OCI-LY1 (cell line): ENCODE measurements at regions not wholly inside any gene's neighbourhood (a gene's known extent, or its start where the extent isn't known, plus 50 kb on each side); places are given as distances from the start of the nearest gene placed in this dataset.

Experiments
- H2AFZ ChIP-seq: fragments of 200-600 bp; sonication (generic), shearing (Covaris generic); 2 replicates; pipeline ENCODE4 v1.6.0; 2014; ENCODE audit warnings: antibody characterized with exemption, mild to moderate bottlenecking, low read length
- H3F3A ChIP-seq: fragments of 200-600 bp; sonication (generic), shearing (Covaris generic); 2 replicates; pipeline ENCODE4 v1.6.0; 2014; ENCODE audit warnings: mild to moderate bottlenecking, antibody characterized with exemption, low read length, moderate library complexity; ENCODE audit not compliant: insufficient read depth
- H3K27ac ChIP-seq: fragments of 200-600 bp; sonication (generic); 2 replicates; pipeline ENCODE4 v1.5.1; 2014; ENCODE audit warnings: low read length, mixed run types, mild to moderate bottlenecking, low read depth; ENCODE audit not compliant: poor library complexity, severe bottlenecking
- H3K27me3 ChIP-seq: fragments of 200-600 bp; sonication (generic); 2 replicates; pipeline ENCODE4 v1.6.0; 2014; ENCODE audit warnings: antibody characterized with exemption, mild to moderate bottlenecking, low read length, moderate library complexity; ENCODE audit not compliant: insufficient read depth
- H3K36me3 ChIP-seq: fragments of 200-600 bp; sonication (generic); 2 replicates; pipeline ENCODE4 v1.6.1; 2014; ENCODE audit warnings: mild to moderate bottlenecking, antibody characterized with exemption, low read length, moderate library complexity, mixed read lengths; ENCODE audit not compliant: insufficient read depth
- H3K4me1 ChIP-seq: fragments of 200-600 bp; sonication (generic); 2 replicates; pipeline ENCODE4 v1.5.1; 2014; ENCODE audit warnings: mild to moderate bottlenecking, low read length, moderate library complexity; ENCODE audit not compliant: insufficient read depth, severe bottlenecking
- H3K4me2 ChIP-seq: fragments of 200-600 bp; sonication (generic), shearing (Covaris generic); 2 replicates; pipeline ENCODE4 v1.6.1; 2014; ENCODE audit warnings: low read length
- H3K4me3 ChIP-seq: fragments of 200-600 bp; sonication (generic); 2 replicates; pipeline ENCODE4 v1.5.1; 2014; ENCODE audit warnings: low read length, low read depth, mild to moderate bottlenecking, mixed read lengths; ENCODE audit not compliant: poor library complexity, severe bottlenecking
- H3K79me2 ChIP-seq: fragments of 200-600 bp; shearing (Covaris generic); 2 replicates; pipeline ENCODE4 v1.6.1; 2016; ENCODE audit warnings: mixed run types, low read length, mixed read lengths; ENCODE audit not compliant: insufficient read depth
- H3K9ac ChIP-seq: fragments of 200-600 bp; sonication (generic), shearing (Covaris generic); 2 replicates; pipeline ENCODE4 v1.6.1; 2014; ENCODE audit warnings: mild to moderate bottlenecking, low read length, mixed read lengths
- H3K9me2 ChIP-seq: fragments of 200-600 bp; sonication (generic), shearing (Covaris generic); 2 replicates; pipeline ENCODE4 v1.6.1; 2014; ENCODE audit warnings: low read depth, mild to moderate bottlenecking, low read length, mixed read lengths
- H3K9me3 ChIP-seq: fragments of 200-600 bp; shearing (Covaris generic); 2 replicates; pipeline ENCODE4 v1.6.1; 2014; ENCODE audit warnings: low read length, mixed read lengths
- H4K20me1 ChIP-seq: fragments of 200-600 bp; sonication (generic), shearing (Covaris generic); 2 replicates; pipeline ENCODE4 v1.6.0; 2016; ENCODE audit warnings: mild to moderate bottlenecking, low read length; ENCODE audit not compliant: insufficient read depth
- EZH2 ChIP-seq: fragments of 200-600 bp; sonication (generic), shearing (Covaris generic); IDR thresholded peaks from 2 replicates; pipeline ENCODE4 v1.8.0; 2017; ENCODE audit warnings: borderline replicate concordance, mixed run types, mild to moderate bottlenecking, antibody characterized with exemption, low read length, moderate library complexity, mixed read lengths
- TF ChIP-seq, protein P1 (sequence below): fragments of 200-600 bp; sonication (generic), shearing (Covaris generic); IDR thresholded peaks from 2 replicates; pipeline ENCODE4 v1.5.1; 2017; ENCODE audit warnings: mild to moderate bottlenecking, antibody characterized with exemption, low read length, moderate library complexity, mixed read lengths

DNA sequence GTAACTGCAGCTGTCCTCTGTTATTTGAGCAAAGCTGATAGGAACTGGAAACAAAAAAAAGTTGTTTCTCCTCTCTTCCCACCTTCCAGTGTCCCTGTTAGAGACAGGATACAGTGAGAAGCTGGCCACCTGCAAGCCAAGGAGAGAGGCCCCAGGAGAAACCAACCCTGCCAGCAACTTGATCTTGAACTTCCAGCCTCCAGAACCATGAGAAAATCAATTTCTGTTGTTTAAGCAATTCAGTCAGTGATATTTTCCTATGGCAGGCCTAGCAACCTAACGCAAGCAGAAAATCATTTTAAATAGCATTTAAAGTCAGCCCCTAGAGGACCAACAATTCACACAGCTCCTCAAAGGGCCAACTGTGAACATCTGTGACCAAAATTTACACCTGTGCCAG, 291.3 kb downstream of the OXSM start:
- Histone ChIP-seq H3K4me3 (no peak overlapping the region), H3F3A (no peaks in the 10 kb centered on the region), H3K4me1 (no peaks in the 10 kb centered on the region), H3K4me2 (no peak overlapping the region), H3K27ac (no peak overlapping the region), H2AFZ (no peak overlapping the region), H3K9me3 (no peaks in the 10 kb centered on the region), H3K9me2 (no peaks in the 10 kb centered on the region), H3K27me3 (no peaks in the 10 kb centered on the region), H3K36me3 (no peaks in the 10 kb centered on the region), H3K9ac (no peak overlapping the region), H4K20me1 (no peaks in the 10 kb centered on the region), H3K79me2 (no peaks in the 10 kb centered on the region)
- no peak for TF ChIP-seq EZH2
- TF ChIP-seq, protein P1, sequence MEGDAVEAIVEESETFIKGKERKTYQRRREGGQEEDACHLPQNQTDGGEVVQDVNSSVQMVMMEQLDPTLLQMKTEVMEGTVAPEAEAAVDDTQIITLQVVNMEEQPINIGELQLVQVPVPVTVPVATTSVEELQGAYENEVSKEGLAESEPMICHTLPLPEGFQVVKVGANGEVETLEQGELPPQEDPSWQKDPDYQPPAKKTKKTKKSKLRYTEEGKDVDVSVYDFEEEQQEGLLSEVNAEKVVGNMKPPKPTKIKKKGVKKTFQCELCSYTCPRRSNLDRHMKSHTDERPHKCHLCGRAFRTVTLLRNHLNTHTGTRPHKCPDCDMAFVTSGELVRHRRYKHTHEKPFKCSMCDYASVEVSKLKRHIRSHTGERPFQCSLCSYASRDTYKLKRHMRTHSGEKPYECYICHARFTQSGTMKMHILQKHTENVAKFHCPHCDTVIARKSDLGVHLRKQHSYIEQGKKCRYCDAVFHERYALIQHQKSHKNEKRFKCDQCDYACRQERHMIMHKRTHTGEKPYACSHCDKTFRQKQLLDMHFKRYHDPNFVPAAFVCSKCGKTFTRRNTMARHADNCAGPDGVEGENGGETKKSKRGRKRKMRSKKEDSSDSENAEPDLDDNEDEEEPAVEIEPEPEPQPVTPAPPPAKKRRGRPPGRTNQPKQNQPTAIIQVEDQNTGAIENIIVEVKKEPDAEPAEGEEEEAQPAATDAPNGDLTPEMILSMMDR, result no peak

DNA sequence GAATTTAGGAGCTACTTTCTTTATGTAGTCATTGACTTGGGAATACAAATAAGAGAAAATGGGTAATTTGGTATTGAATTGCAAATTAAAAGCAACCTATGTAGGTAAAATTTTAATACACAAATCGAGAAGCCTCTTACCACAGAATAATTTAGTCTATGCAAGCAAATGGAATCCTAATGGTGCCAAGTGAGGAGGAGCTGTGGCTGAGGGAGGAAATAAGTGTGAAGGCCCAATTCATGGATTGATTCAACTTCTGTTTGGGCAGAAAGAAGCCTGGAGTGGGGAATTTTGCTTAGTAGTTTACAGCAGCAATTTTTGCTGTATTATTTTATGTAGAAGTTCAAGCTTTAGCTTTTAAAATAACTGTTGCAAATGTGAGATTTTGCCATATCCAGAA, 291.9 kb downstream of the OXSM start:
- no peaks in the 10 kb centered on the region for H3K9me3 ChIP-seq
- H3K27ac ChIP-seq, result no peak overlapping the region
- no peaks in the 10 kb centered on the region for H3K36me3 ChIP-seq
- no peaks in the 10 kb centered on the region for H3K9me2 ChIP-seq
- no peak overlapping the region for H2AFZ ChIP-seq
- no peaks in the 10 kb centered on the region for H3F3A ChIP-seq
- H3K4me3 ChIP-seq, result no peak overlapping the region
- H3K4me2 ChIP-seq, result no peak overlapping the region
- H4K20me1 ChIP-seq, result no peaks in the 10 kb centered on the region
- H3K9ac ChIP-seq, result no peak overlapping the region
- no peaks in the 10 kb centered on the region for H3K27me3 ChIP-seq
- no peaks in the 10 kb centered on the region for H3K4me1 ChIP-seq
- no peaks in the 10 kb centered on the region for H3K79me2 ChIP-seq
- TF ChIP-seq EZH2, result no peak
- TF ChIP-seq, protein P1, result no peak

DNA sequence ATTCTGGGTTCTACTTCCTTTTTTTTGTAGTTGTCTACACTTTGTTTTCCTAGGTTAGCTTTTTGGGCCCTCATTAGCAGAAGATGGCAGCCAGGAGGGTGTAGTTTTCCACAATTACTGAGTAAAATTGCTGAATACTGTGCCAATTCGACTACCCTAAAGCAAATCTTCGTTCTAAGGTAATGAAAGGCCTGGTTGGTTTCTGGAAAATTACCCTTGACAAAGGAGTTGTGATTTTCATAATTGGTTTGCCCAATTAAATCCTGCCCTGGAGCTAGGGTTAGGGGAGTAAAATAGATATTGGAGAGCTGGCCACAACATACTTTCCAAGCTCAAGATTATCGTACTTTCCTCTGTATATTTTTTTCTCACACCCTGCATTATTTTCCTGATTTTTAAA, 293.0 kb downstream of the OXSM start:
- TF ChIP-seq, protein P1, result no peak
- no peak for TF ChIP-seq EZH2
- Histone ChIP-seq H4K20me1 (no peaks in the 10 kb centered on the region), H3K4me1 (no peaks in the 10 kb centered on the region), H3K4me3 (no peak overlapping the region), H3K27me3 (no peaks in the 10 kb centered on the region), H3K9me2 (no peaks in the 10 kb centered on the region), H2AFZ (no peak overlapping the region), H3K27ac (no peak overlapping the region), H3K9ac (no peak overlapping the region), H3K36me3 (no peaks in the 10 kb centered on the region), H3K4me2 (no peak overlapping the region), H3K9me3 (0 out of 2 replicates have a peak, but pooled peaks cover 3% of the 10 kb centered on the region), H3F3A (no peaks in the 10 kb centered on the region), H3K79me2 (no peaks in the 10 kb centered on the region)
